Mesothelial cell of epicardium (in vitro differentiated cells): ENCODE measurements at regions not wholly inside any gene's neighbourhood (a gene's known extent, or its start where the extent isn't known, plus 50 kb on each side); places are given as distances from the start of the nearest gene placed in this dataset.

Experiments used
- DNase-seq, 2 experiments: peaks; one replicate each; pipeline ENCODE4 v3.0.0; 2021; ENCODE audit warnings: low spot score in 2 of 2; ENCODE audit not compliant: unreplicated experiment in 2 of 2
- H3K27ac Mint-ChIP-seq: 2 replicates; pipeline ENCODE4 v1.8.0; 2021; ENCODE audit warnings: mixed read lengths
- H3K27me3 Mint-ChIP-seq: 2 replicates; pipeline ENCODE4 v1.8.0; 2021; ENCODE audit warnings: low read depth, mixed read lengths
- H3K36me3 Mint-ChIP-seq: 2 replicates; pipeline ENCODE4 v1.8.0; 2021; ENCODE audit warnings: mixed read lengths
- H3K4me1 Mint-ChIP-seq: 2 replicates; pipeline ENCODE4 v1.8.0; 2021; ENCODE audit warnings: mixed read lengths
- H3K4me3 Mint-ChIP-seq: 2 replicates; pipeline ENCODE4 v1.8.0; 2021; ENCODE audit warnings: mild to moderate bottlenecking, moderate library complexity, mixed read lengths
- H3K9me3 Mint-ChIP-seq: 2 replicates; pipeline ENCODE4 v1.8.0; 2021; ENCODE audit warnings: mixed read lengths
- CTCF ChIP-seq: fragments of 200-600 bp; sonication (generic); IDR thresholded peaks from one replicate; pipeline ENCODE4 v1.5.0; 2021; ENCODE audit warnings: antibody characterized with exemption; ENCODE audit not compliant: unreplicated experiment

- no peak for TF ChIP-seq CTCF
Observed at GRCh38 chr2:211237586-211238275, 681.3 kb downstream of the CPS1 start.

GRCh38 chr2:211241891-211242290 lies 685.5 kb downstream of the CPS1 start:
- H3K27me3 Mint-ChIP-seq, result no peaks in the 10 kb centered on the region
- no peak overlapping the region for H3K4me3 Mint-ChIP-seq
- no peak overlapping the region for H3K27ac Mint-ChIP-seq
- H3K9me3 Mint-ChIP-seq, result peaks cover 3% of the 10 kb centered on the region
- no peak for DNase-seq
- TF ChIP-seq CTCF, result no peak
- no peaks in the 10 kb centered on the region for H3K4me1 Mint-ChIP-seq
- no peaks in the 10 kb centered on the region for H3K36me3 Mint-ChIP-seq

More at GRCh38 chr2:211237586-211238275, 681.3 kb downstream of the CPS1 start:
- Mint-ChIP-seq H3K27ac (no peak overlapping the region), H3K27me3 (no peaks in the 10 kb centered on the region), H3K4me3 (no peak overlapping the region), H3K36me3 (no peaks in the 10 kb centered on the region), H3K4me1 (no peaks in the 10 kb centered on the region), H3K9me3 (peaks cover 15% of the 10 kb centered on the region)
- no peak for DNase-seq

GRCh38 chr2:211247751-211248150 lies 691.4 kb downstream of the CPS1 start:
- no peak for DNase-seq
- peaks cover 7% of the 10 kb centered on the region for H3K4me1 Mint-ChIP-seq
- no peaks in the 10 kb centered on the region for H3K27me3 Mint-ChIP-seq
- H3K27ac Mint-ChIP-seq, result no peak overlapping the region
- H3K4me3 Mint-ChIP-seq, result no peak overlapping the region
- no peak for TF ChIP-seq CTCF
- H3K36me3 Mint-ChIP-seq, result no peaks in the 10 kb centered on the region
- H3K9me3 Mint-ChIP-seq, result no peaks in the 10 kb centered on the region

- no peak for TF ChIP-seq CTCF
- no peak overlapping the region for H3K27ac Mint-ChIP-seq
- H3K4me1 Mint-ChIP-seq, result peaks cover 7% of the 10 kb centered on the region
- no peaks in the 10 kb centered on the region for H3K9me3 Mint-ChIP-seq
- H3K36me3 Mint-ChIP-seq, result no peaks in the 10 kb centered on the region
- no peak for DNase-seq
- no peaks in the 10 kb centered on the region for H3K27me3 Mint-ChIP-seq
- H3K4me3 Mint-ChIP-seq, result no peak overlapping the region
Observed at GRCh38 chr2:211248841-211249240, 692.4 kb downstream of the CPS1 start.

GRCh38 chr2:211251016-211251415 lies 694.6 kb downstream of the CPS1 start:
- H3K4me1 Mint-ChIP-seq, result peaks cover 7% of the 10 kb centered on the region
- DNase-seq, result no peak
- H3K27me3 Mint-ChIP-seq, result no peaks in the 10 kb centered on the region
- no peak overlapping the region for H3K27ac Mint-ChIP-seq
- no peaks in the 10 kb centered on the region for H3K36me3 Mint-ChIP-seq
- peaks cover 6% of the 10 kb centered on the region for H3K9me3 Mint-ChIP-seq
- TF ChIP-seq CTCF, result no peak
- H3K4me3 Mint-ChIP-seq, result no peak overlapping the region
